ENCODE measurements at regions not wholly inside any gene's neighbourhood (a gene's known extent, or its start where the extent isn't known, plus 50 kb on each side); places are given as distances from the start of the nearest gene placed in this dataset.

- TF ChIP-seq CTCF (CRISPR knock-in tag; IDR thresholded peaks at IDR 0.05): no peak
- TF ChIP-seq ZFP36 (IDR thresholded peaks at IDR 0.05; ENCODE audit: borderline replicate concordance, low read depth, low read length, partially characterized antibody): no peak
- TF ChIP-seq AGO2 (optimal IDR thresholded peaks at IDR 0.05; ENCODE audit: low read depth, low read length): peak; percentile 26
- peak; percentile 52; the same call in 1 of the 2 replicates for TF ChIP-seq ZNF687 (CRISPR knock-in tag; IDR thresholded peaks at IDR 0.05)
- no peak; the same call in 1 of the 2 replicates for TF ChIP-seq ZBTB4 (CRISPR knock-in tag; IDR thresholded peaks at IDR 0.05; ENCODE audit: borderline replicate concordance)
- TF ChIP-seq ZSCAN30 (CRISPR knock-in tag; IDR thresholded peaks at IDR 0.05): no peak
- TF ChIP-seq NCOA1 (CRISPR knock-in tag; IDR thresholded peaks at IDR 0.05): no peak
- TF ChIP-seq ZNF451 (CRISPR knock-in tag; IDR thresholded peaks at IDR 0.05): no peak
- no peak for TF ChIP-seq JDP2 (CRISPR knock-in tag; IDR thresholded peaks at IDR 0.05; ENCODE audit: borderline replicate concordance)
- TF ChIP-seq CHD4 (IDR thresholded peaks at IDR 0.05; ENCODE audit: borderline replicate concordance, low read length): no peak
- TF ChIP-seq ZNF276 (CRISPR knock-in tag; IDR thresholded peaks at IDR 0.05; ENCODE audit: low read depth): no peak
- TF ChIP-seq ZNF484 (CRISPR knock-in tag; IDR thresholded peaks at IDR 0.05; ENCODE audit: borderline replicate concordance, low read depth): no peak
- no peak for TF ChIP-seq ZNF619 (CRISPR knock-in tag; IDR thresholded peaks at IDR 0.05)
- no peak for TF ChIP-seq MIER3 (CRISPR knock-in tag; IDR thresholded peaks at IDR 0.05; ENCODE audit: borderline replicate concordance)
- no peak for TF ChIP-seq ZNF773 (CRISPR knock-in tag; IDR thresholded peaks at IDR 0.05; ENCODE audit: borderline replicate concordance)
- no peak for TF ChIP-seq PRMT3 (CRISPR knock-in tag; IDR thresholded peaks at IDR 0.05; ENCODE audit: borderline replicate concordance, low read depth)
- TF ChIP-seq ZNF710 (CRISPR knock-in tag; IDR thresholded peaks at IDR 0.05; ENCODE audit: borderline replicate concordance): no peak
Observed at GRCh38 chr17:77390870-77391269, 250.1 kb downstream of the SEC14L1 start (continued).

All from HepG2 (cell line).